ENCODE measurements at regions not wholly inside any gene's neighbourhood (a gene's known extent, or its start where the extent isn't known, plus 50 kb on each side); places are given as distances from the start of the nearest gene placed in this dataset.

DNA sequence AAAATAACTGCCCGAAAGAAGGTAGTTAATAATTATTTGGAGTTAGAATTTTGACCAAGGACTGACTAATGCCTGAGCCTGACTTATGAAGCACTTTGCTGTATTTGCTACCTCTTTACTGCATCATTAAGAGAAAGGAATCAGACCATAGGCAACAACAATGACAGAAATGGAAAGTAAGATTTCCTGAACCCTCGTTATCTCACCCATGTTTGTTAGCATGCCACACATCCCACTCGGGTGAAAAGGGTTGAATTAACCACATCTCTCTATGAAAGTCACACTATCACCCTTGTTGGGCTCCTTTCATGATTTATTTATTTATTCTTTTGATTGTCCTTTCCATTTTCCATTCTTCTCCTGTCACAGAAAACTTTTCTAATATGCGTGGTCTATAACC lies 59.6 kb downstream of the OLIG3 start:
- Histone ChIP-seq H3K4me1 (ENCODE audit: insufficient read depth, low read length, poor library complexity, severe bottlenecking) (no peaks in the 10 kb centered on the region), H3K4me3 (ENCODE audit: low read length, poor library complexity, severe bottlenecking) (no peak overlapping the region), H3K9me3 (ENCODE audit: insufficient read depth, low read depth, low read length) (no peaks in the 10 kb centered on the region), H3K27me3 (ENCODE audit: insufficient read depth, low read length, poor library complexity, severe bottlenecking) (no peaks in the 10 kb centered on the region), H3K79me2 (ENCODE audit: insufficient read depth, low read length) (no peaks in the 10 kb centered on the region), H3K9me2 (replicated peaks; ENCODE audit: low read depth, low read length) (no peaks in the 10 kb centered on the region), H2AFZ (ENCODE audit: low read length) (no peak overlapping the region), H3K36me3 (ENCODE audit: insufficient read depth, low read length) (no peaks in the 10 kb centered on the region), H3F3A (ENCODE audit: low read depth) (no peaks in the 10 kb centered on the region), H3K4me2 (ENCODE audit: low read depth, low read length, poor library complexity, severe bottlenecking) (no peak overlapping the region), H4K20me1 (ENCODE audit: insufficient read depth, low read length, poor library complexity, severe bottlenecking) (no peaks in the 10 kb centered on the region), H3K9ac (ENCODE audit: low read depth, low read length, poor library complexity, severe bottlenecking) (no peak overlapping the region)
- TF ChIP-seq EZH2phosphoT487 (IDR thresholded peaks at IDR 0.05; ENCODE audit: borderline replicate concordance): no peak
- TF ChIP-seq, protein P1, sequence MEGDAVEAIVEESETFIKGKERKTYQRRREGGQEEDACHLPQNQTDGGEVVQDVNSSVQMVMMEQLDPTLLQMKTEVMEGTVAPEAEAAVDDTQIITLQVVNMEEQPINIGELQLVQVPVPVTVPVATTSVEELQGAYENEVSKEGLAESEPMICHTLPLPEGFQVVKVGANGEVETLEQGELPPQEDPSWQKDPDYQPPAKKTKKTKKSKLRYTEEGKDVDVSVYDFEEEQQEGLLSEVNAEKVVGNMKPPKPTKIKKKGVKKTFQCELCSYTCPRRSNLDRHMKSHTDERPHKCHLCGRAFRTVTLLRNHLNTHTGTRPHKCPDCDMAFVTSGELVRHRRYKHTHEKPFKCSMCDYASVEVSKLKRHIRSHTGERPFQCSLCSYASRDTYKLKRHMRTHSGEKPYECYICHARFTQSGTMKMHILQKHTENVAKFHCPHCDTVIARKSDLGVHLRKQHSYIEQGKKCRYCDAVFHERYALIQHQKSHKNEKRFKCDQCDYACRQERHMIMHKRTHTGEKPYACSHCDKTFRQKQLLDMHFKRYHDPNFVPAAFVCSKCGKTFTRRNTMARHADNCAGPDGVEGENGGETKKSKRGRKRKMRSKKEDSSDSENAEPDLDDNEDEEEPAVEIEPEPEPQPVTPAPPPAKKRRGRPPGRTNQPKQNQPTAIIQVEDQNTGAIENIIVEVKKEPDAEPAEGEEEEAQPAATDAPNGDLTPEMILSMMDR (conservative IDR thresholded peaks at IDR 0.05; ENCODE audit: low read length): no peak

DNA sequence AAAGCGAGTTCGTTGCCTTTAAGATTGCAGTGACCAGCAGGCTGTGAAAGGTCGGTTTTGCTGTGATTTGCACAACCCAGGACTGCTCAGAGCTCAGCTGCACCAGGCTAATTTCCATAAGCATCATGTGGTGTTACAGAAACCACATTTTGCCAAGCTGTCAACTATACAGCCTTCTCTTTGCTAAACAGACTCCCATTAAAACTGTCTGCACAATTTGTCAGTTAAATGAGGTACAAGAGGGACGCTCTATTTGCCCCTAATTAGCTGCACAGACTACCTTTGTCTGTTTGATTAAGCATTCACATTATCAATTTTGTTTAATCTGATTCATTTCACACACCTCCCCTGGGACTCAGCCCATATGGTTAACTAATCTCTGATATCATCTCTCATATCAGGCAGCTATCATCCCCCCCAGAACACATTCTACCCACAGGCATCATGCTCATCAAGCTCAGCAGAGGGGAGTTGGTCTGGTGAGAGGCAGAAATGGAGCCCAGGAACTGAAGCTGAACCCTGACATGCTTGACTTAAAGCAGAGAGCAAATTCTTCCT lies 62.1 kb downstream of the OLIG3 start:
- H3K9ac ChIP-seq (ENCODE audit: low read depth, low read length, poor library complexity, severe bottlenecking): no peak overlapping the region
- H3K36me3 ChIP-seq (ENCODE audit: insufficient read depth, low read length): no peaks in the 10 kb centered on the region
- H3K27me3 ChIP-seq (ENCODE audit: insufficient read depth, low read length, poor library complexity, severe bottlenecking): no peaks in the 10 kb centered on the region
- H3K79me2 ChIP-seq (ENCODE audit: insufficient read depth, low read length): no peaks in the 10 kb centered on the region
- H3K9me3 ChIP-seq (ENCODE audit: insufficient read depth, low read depth, low read length): no peaks in the 10 kb centered on the region
- H3K4me1 ChIP-seq (ENCODE audit: insufficient read depth, low read length, poor library complexity, severe bottlenecking): no peaks in the 10 kb centered on the region
- no peak overlapping the region for H3K4me2 ChIP-seq (ENCODE audit: low read depth, low read length, poor library complexity, severe bottlenecking)
- H2AFZ ChIP-seq (ENCODE audit: low read length): no peak overlapping the region
- no peaks in the 10 kb centered on the region for H4K20me1 ChIP-seq (ENCODE audit: insufficient read depth, low read length, poor library complexity, severe bottlenecking)
- H3K4me3 ChIP-seq (ENCODE audit: low read length, poor library complexity, severe bottlenecking): no peak overlapping the region
- no peaks in the 10 kb centered on the region for H3F3A ChIP-seq (ENCODE audit: low read depth)
- TF ChIP-seq, protein P1 (conservative IDR thresholded peaks at IDR 0.05; ENCODE audit: low read length): no peak
- TF ChIP-seq EZH2phosphoT487 (IDR thresholded peaks at IDR 0.05; ENCODE audit: borderline replicate concordance): no peak
- no peaks in the 10 kb centered on the region for H3K9me2 ChIP-seq (replicated peaks; ENCODE audit: low read depth, low read length)

DNA sequence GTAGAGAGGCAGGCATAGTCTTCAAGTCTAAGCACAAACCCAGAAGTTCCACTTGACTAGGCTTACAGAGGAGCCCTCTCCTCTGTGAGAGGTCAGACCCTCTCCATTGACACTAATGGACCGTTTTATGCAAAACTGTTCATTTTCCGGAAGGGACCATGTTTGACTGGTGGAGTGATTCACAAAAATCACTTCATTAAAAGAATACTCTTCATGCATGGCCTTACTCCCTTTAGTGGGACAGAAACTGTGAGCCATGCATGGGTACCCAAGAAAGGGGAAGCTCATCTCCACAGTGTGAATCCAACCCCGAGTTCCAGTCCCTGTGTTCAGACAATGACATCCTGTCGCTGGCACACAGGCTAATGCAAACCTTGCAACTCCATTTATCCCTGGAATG lies 63.2 kb downstream of the OLIG3 start:
- Histone ChIP-seq H3K4me1 (ENCODE audit: insufficient read depth, low read length, poor library complexity, severe bottlenecking) (no peaks in the 10 kb centered on the region), H3F3A (ENCODE audit: low read depth) (no peaks in the 10 kb centered on the region), H3K36me3 (ENCODE audit: insufficient read depth, low read length) (no peaks in the 10 kb centered on the region), H3K9me3 (ENCODE audit: insufficient read depth, low read depth, low read length) (no peaks in the 10 kb centered on the region), H3K9ac (ENCODE audit: low read depth, low read length, poor library complexity, severe bottlenecking) (no peak overlapping the region), H4K20me1 (ENCODE audit: insufficient read depth, low read length, poor library complexity, severe bottlenecking) (no peaks in the 10 kb centered on the region), H3K27me3 (ENCODE audit: insufficient read depth, low read length, poor library complexity, severe bottlenecking) (no peaks in the 10 kb centered on the region), H3K79me2 (ENCODE audit: insufficient read depth, low read length) (no peaks in the 10 kb centered on the region), H3K4me3 (ENCODE audit: low read length, poor library complexity, severe bottlenecking) (no peak overlapping the region), H2AFZ (ENCODE audit: low read length) (no peak overlapping the region), H3K4me2 (ENCODE audit: low read depth, low read length, poor library complexity, severe bottlenecking) (no peak overlapping the region), H3K9me2 (replicated peaks; ENCODE audit: low read depth, low read length) (no peaks in the 10 kb centered on the region)
- no peak for TF ChIP-seq EZH2phosphoT487 (IDR thresholded peaks at IDR 0.05; ENCODE audit: borderline replicate concordance)
- TF ChIP-seq, protein P1 (conservative IDR thresholded peaks at IDR 0.05; ENCODE audit: low read length): no peak
